A673 (cell line): ENCODE measurements at regions not wholly inside any gene's neighbourhood (a gene's known extent, or its start where the extent isn't known, plus 50 kb on each side); places are given as distances from the start of the nearest gene placed in this dataset.

Experiments
- BruUV-seq: library from RNA; stranded (reverse); fragments of 400-500 nt; replicated peaks from 2 replicates; lab custom pipeline; 2021; lab: Mats Ljungman, UMichigan
- CTCF ChIA-PET: fragments of 300-600 bp; sonication (Branson Sonifier 250); formaldehyde crosslinking; loops from one replicate; lab custom pipeline; 2022; ENCODE audit warnings: antibody characterized with exemption; lab: Charles Lee
- POLR2A ChIA-PET: fragments of 300-600 bp; sonication (Branson Sonifier 250); formaldehyde crosslinking; loops from one replicate; lab custom pipeline; 2022; ENCODE audit warnings: antibody characterized with exemption; ENCODE audit not compliant: low non-redundant PET; lab: Charles Lee
- DNase-seq: peaks from one replicate; pipeline ENCODE4 v3.0.0-alpha.2; 2015; ENCODE audit warnings: low spot score
- H3K27ac ChIP-seq: fragments of 200-600 bp; sonication (generic); 2 replicates; pipeline ENCODE4 v1.5.1; 2016; ENCODE audit warnings: mixed run types, low read depth, mild to moderate bottlenecking, mixed read lengths, antibody characterized with exemption, low read length; ENCODE audit not compliant: poor library complexity, severe bottlenecking
- H3K27me3 ChIP-seq: fragments of 200-600 bp; sonication (generic); replicated peaks from 2 replicates; pipeline ENCODE4 v1.6.1; 2017; ENCODE audit warnings: mixed run types, low read depth, mild to moderate bottlenecking, mixed read lengths, antibody characterized with exemption, low read length; ENCODE audit not compliant: insufficient read depth, poor library complexity
- H3K36me3 ChIP-seq: fragments of 200-600 bp; sonication (generic); 2 replicates; pipeline ENCODE4 v1.6.1; 2016; ENCODE audit warnings: mixed run types, mild to moderate bottlenecking, mixed read lengths, antibody characterized with exemption, low read length; ENCODE audit not compliant: insufficient read depth, poor library complexity, severe bottlenecking
- H3K4me1 ChIP-seq: fragments of 200-600 bp; sonication (generic); 2 replicates; pipeline ENCODE4 v1.6.1; 2017; ENCODE audit warnings: mixed run types, mild to moderate bottlenecking, mixed read lengths, antibody characterized with exemption, low read length; ENCODE audit not compliant: insufficient read depth, poor library complexity, severe bottlenecking
- H3K4me3 ChIP-seq: fragments of 200-600 bp; sonication (generic); 2 replicates; pipeline ENCODE4 v1.5.1; 2016; ENCODE audit warnings: low read depth, mixed run types, mild to moderate bottlenecking, mixed read lengths, low read length; ENCODE audit not compliant: poor library complexity, severe bottlenecking
- H3K9me3 ChIP-seq: fragments of 200-600 bp; sonication (generic); 2 replicates; pipeline ENCODE4 v1.6.1; 2016; ENCODE audit warnings: mixed run types, low read depth, mild to moderate bottlenecking, mixed read lengths, antibody characterized with exemption, low read length; ENCODE audit not compliant: poor library complexity, severe bottlenecking
- CTCF ChIP-seq: fragments of 300-800, 200-600 bp; sonication (generic); conservative IDR thresholded peaks from 2 replicates; pipeline ENCODE4 v1.5.1; 2017; ENCODE audit warnings: low read depth, mild to moderate bottlenecking, antibody characterized with exemption, low read length, moderate library complexity, mixed read lengths
- EZH2 ChIP-seq: fragments of 200-600 bp; sonication (generic); IDR thresholded peaks from 2 replicates; pipeline ENCODE4 v1.6.1; 2017; ENCODE audit warnings: borderline replicate concordance, low read depth, mild to moderate bottlenecking, mixed read lengths, antibody characterized with exemption, low read length; ENCODE audit not compliant: poor library complexity, severe bottlenecking
- intact Hi-C: fragments of 100-400 bp; cut with micrococcal nuclease; formaldehyde crosslinking; loops from one replicate; pipeline ENCODE4 v1.10.0; 2022; ENCODE audit not compliant: unreplicated experiment

GRCh38 chr5:172550996-172551395 is 90.1 kb upstream of the NEURL1B start:
- no TSS peak for BruUV-seq
- Histone ChIP-seq H3K27me3 (no peaks in the 10 kb centered on the region), H3K36me3 (no peaks in the 10 kb centered on the region), H3K4me3 (no peak overlapping the region), H3K27ac (no peak overlapping the region), H3K9me3 (no peaks in the 10 kb centered on the region), H3K4me1 (no peaks in the 10 kb centered on the region)
- TF ChIP-seq CTCF, result no peak
- TF ChIP-seq EZH2, result no peak
- intact Hi-C loops, result no loop called here
- ChIA-PET POLR2A (no interaction called here), CTCF (no interaction called here)
- no peak for DNase-seq

- CTCF ChIA-PET, result no interaction called here
- no peak overlapping the region for H3K27ac ChIP-seq
- BruUV-seq, result no TSS peak
- intact Hi-C loops, result no loop called here
- H3K9me3 ChIP-seq, result no peaks in the 10 kb centered on the region
- H3K4me3 ChIP-seq, result no peak overlapping the region
- DNase-seq, result no peak
- H3K36me3 ChIP-seq, result no peaks in the 10 kb centered on the region
- H3K27me3 ChIP-seq, result no peaks in the 10 kb centered on the region
- H3K4me1 ChIP-seq, result no peaks in the 10 kb centered on the region
- POLR2A ChIA-PET, result no interaction called here
- TF ChIP-seq CTCF, result no peak
- TF ChIP-seq EZH2, result no peak
These were observed 90.8 kb upstream of the NEURL1B start for GRCh38 chr5:172550096-172550765.

GRCh38 chr5:172549696-172550095 is 91.4 kb upstream of the NEURL1B start:
- no TSS peak for BruUV-seq
- no peaks in the 10 kb centered on the region for H3K4me1 ChIP-seq
- CTCF ChIA-PET, result no interaction called here
- no peak overlapping the region for H3K27ac ChIP-seq
- H3K27me3 ChIP-seq, result no peaks in the 10 kb centered on the region
- no peaks in the 10 kb centered on the region for H3K9me3 ChIP-seq
- TF ChIP-seq EZH2 (no peak), CTCF (no peak)
- POLR2A ChIA-PET, result no interaction called here
- DNase-seq, result peak; percentile 27
- no peaks in the 10 kb centered on the region for H3K36me3 ChIP-seq
- intact Hi-C loops, result no loop called here
- no peak overlapping the region for H3K4me3 ChIP-seq
